ENCODE measurements at regions not wholly inside any gene's neighbourhood (a gene's known extent, or its start where the extent isn't known, plus 50 kb on each side); places are given as distances from the start of the nearest gene placed in this dataset.

- Histone ChIP-seq H3K9ac (ENCODE audit: low read length in 5 of 5) (no peak overlapping the region), H3K4me3 (ENCODE audit: low read depth in 1 of 5, low read length in 5 of 5) (no peak overlapping the region), H3K27ac (ENCODE audit: low read depth, low read length) (no peak overlapping the region), H3K4me1 (ENCODE audit: control insufficient read depth in 5 of 5, insufficient read depth in 5 of 5, low read length in 5 of 5) (no peaks in the 10 kb centered on the region), H3K27me3 (ENCODE audit: control insufficient read depth in 5 of 5, insufficient read depth in 4 of 5, low read length in 5 of 5) (no peaks in the 10 kb centered on the region), H3K36me3 (ENCODE audit: control insufficient read depth in 5 of 5, insufficient read depth in 5 of 5, low read length in 5 of 5) (no peaks in the 10 kb centered on the region), H3K9me3 (ENCODE audit: control insufficient read depth in 5 of 5, low read length in 5 of 5) (no peaks in the 10 kb centered on the region)
These were observed 249.8 kb downstream of the VRK1 start for GRCh38 chr14:97046967-97047366.

GRCh38 chr14:97052001-97052400 lies 254.8 kb downstream of the VRK1 start:
- no peaks in the 10 kb centered on the region for H3K4me1 ChIP-seq (ENCODE audit: control insufficient read depth in 5 of 5, insufficient read depth in 5 of 5, low read length in 5 of 5)
- no peaks in the 10 kb centered on the region for H3K36me3 ChIP-seq (ENCODE audit: control insufficient read depth in 5 of 5, insufficient read depth in 5 of 5, low read length in 5 of 5)
- H3K27ac ChIP-seq (ENCODE audit: low read depth, low read length): no peak overlapping the region
- H3K27me3 ChIP-seq (ENCODE audit: control insufficient read depth in 5 of 5, insufficient read depth in 4 of 5, low read length in 5 of 5): peaks cover 0 to 4% (median 0%) of the 10 kb centered on the region in 5 donors
- no peak overlapping the region for H3K4me3 ChIP-seq (ENCODE audit: low read depth in 1 of 5, low read length in 5 of 5)
- H3K9me3 ChIP-seq (ENCODE audit: control insufficient read depth in 5 of 5, low read length in 5 of 5): no peaks in the 10 kb centered on the region
- no peak overlapping the region for H3K9ac ChIP-seq (ENCODE audit: low read length in 5 of 5)

GRCh38 chr14:97053941-97054340 lies 256.8 kb downstream of the VRK1 start:
- Histone ChIP-seq H3K27me3 (ENCODE audit: control insufficient read depth in 5 of 5, insufficient read depth in 4 of 5, low read length in 5 of 5) (peaks cover 0 to 4% (median 0%) of the 10 kb centered on the region in 5 donors), H3K4me1 (ENCODE audit: control insufficient read depth in 5 of 5, insufficient read depth in 5 of 5, low read length in 5 of 5) (no peaks in the 10 kb centered on the region), H3K4me3 (ENCODE audit: low read depth in 1 of 5, low read length in 5 of 5) (no peak overlapping the region), H3K9ac (ENCODE audit: low read length in 5 of 5) (no peak overlapping the region), H3K27ac (ENCODE audit: low read depth, low read length) (no peak overlapping the region), H3K9me3 (ENCODE audit: control insufficient read depth in 5 of 5, low read length in 5 of 5) (no peaks in the 10 kb centered on the region), H3K36me3 (ENCODE audit: control insufficient read depth in 5 of 5, insufficient read depth in 5 of 5, low read length in 5 of 5) (no peaks in the 10 kb centered on the region)

GRCh38 chr14:97055355-97055754 lies 258.2 kb downstream of the VRK1 start:
- peaks cover 0 to 4% (median 0%) of the 10 kb centered on the region in 5 donors for H3K27me3 ChIP-seq (ENCODE audit: control insufficient read depth in 5 of 5, insufficient read depth in 4 of 5, low read length in 5 of 5)
- no peak overlapping the region for H3K9ac ChIP-seq (ENCODE audit: low read length in 5 of 5)
- no peaks in the 10 kb centered on the region for H3K4me1 ChIP-seq (ENCODE audit: control insufficient read depth in 5 of 5, insufficient read depth in 5 of 5, low read length in 5 of 5)
- no peak overlapping the region for H3K4me3 ChIP-seq (ENCODE audit: low read depth in 1 of 5, low read length in 5 of 5)
- H3K9me3 ChIP-seq (ENCODE audit: control insufficient read depth in 5 of 5, low read length in 5 of 5): no peaks in the 10 kb centered on the region
- H3K36me3 ChIP-seq (ENCODE audit: control insufficient read depth in 5 of 5, insufficient read depth in 5 of 5, low read length in 5 of 5): no peaks in the 10 kb centered on the region
- no peak overlapping the region for H3K27ac ChIP-seq (ENCODE audit: low read depth, low read length)

GRCh38 chr14:97056086-97056485 lies 258.9 kb downstream of the VRK1 start:
- no peaks in the 10 kb centered on the region for H3K9me3 ChIP-seq (ENCODE audit: control insufficient read depth in 5 of 5, low read length in 5 of 5)

GRCh38 chr14:97057238-97058073 lies 260.3 kb downstream of the VRK1 start:
- no peak overlapping the region for H3K9ac ChIP-seq (ENCODE audit: low read length in 5 of 5)
- no peaks in the 10 kb centered on the region for H3K9me3 ChIP-seq (ENCODE audit: control insufficient read depth in 5 of 5, low read length in 5 of 5)
- no peaks in the 10 kb centered on the region for H3K4me1 ChIP-seq (ENCODE audit: control insufficient read depth in 5 of 5, insufficient read depth in 5 of 5, low read length in 5 of 5)
- H3K4me3 ChIP-seq (ENCODE audit: low read depth in 1 of 5, low read length in 5 of 5): no peak overlapping the region
- no peaks in the 10 kb centered on the region for H3K36me3 ChIP-seq (ENCODE audit: control insufficient read depth in 5 of 5, insufficient read depth in 5 of 5, low read length in 5 of 5)
- H3K27me3 ChIP-seq (ENCODE audit: control insufficient read depth in 5 of 5, insufficient read depth in 4 of 5, low read length in 5 of 5): peaks cover 0 to 4% (median 0%) of the 10 kb centered on the region in 5 donors
- no peak overlapping the region for H3K27ac ChIP-seq (ENCODE audit: low read depth, low read length)

More at GRCh38 chr14:97056086-97056485, 258.9 kb downstream of the VRK1 start:
- H3K9ac ChIP-seq (ENCODE audit: low read length in 5 of 5): no peak overlapping the region
- peaks cover 0 to 4% (median 0%) of the 10 kb centered on the region in 5 donors for H3K27me3 ChIP-seq (ENCODE audit: control insufficient read depth in 5 of 5, insufficient read depth in 4 of 5, low read length in 5 of 5)
- no peaks in the 10 kb centered on the region for H3K36me3 ChIP-seq (ENCODE audit: control insufficient read depth in 5 of 5, insufficient read depth in 5 of 5, low read length in 5 of 5)
- H3K4me1 ChIP-seq (ENCODE audit: control insufficient read depth in 5 of 5, insufficient read depth in 5 of 5, low read length in 5 of 5): no peaks in the 10 kb centered on the region
- H3K4me3 ChIP-seq (ENCODE audit: low read depth in 1 of 5, low read length in 5 of 5): no peak overlapping the region
- no peak overlapping the region for H3K27ac ChIP-seq (ENCODE audit: low read depth, low read length)

- Histone ChIP-seq H3K9me3 (ENCODE audit: control insufficient read depth in 5 of 5, low read length in 5 of 5) (no peaks in the 10 kb centered on the region), H3K27me3 (ENCODE audit: control insufficient read depth in 5 of 5, insufficient read depth in 4 of 5, low read length in 5 of 5) (peaks cover 0 to 6% (median under 1%) of the 10 kb centered on the region in 5 donors), H3K9ac (ENCODE audit: low read length in 5 of 5) (no peak overlapping the region), H3K4me3 (ENCODE audit: low read depth in 1 of 5, low read length in 5 of 5) (no peak overlapping the region), H3K27ac (ENCODE audit: low read depth, low read length) (no peak overlapping the region), H3K36me3 (ENCODE audit: control insufficient read depth in 5 of 5, insufficient read depth in 5 of 5, low read length in 5 of 5) (no peaks in the 10 kb centered on the region), H3K4me1 (ENCODE audit: control insufficient read depth in 5 of 5, insufficient read depth in 5 of 5, low read length in 5 of 5) (no peaks in the 10 kb centered on the region)
These were observed 260.9 kb downstream of the VRK1 start for GRCh38 chr14:97058074-97058467.

GRCh38 chr14:97058589-97058988 lies 261.4 kb downstream of the VRK1 start:
- Histone ChIP-seq H3K27me3 (ENCODE audit: control insufficient read depth in 5 of 5, insufficient read depth in 4 of 5, low read length in 5 of 5) (peaks cover 0 to 7% (median 4%) of the 10 kb centered on the region in 5 donors), H3K4me3 (ENCODE audit: low read depth in 1 of 5, low read length in 5 of 5) (no peak overlapping the region), H3K9ac (ENCODE audit: low read length in 5 of 5) (no peak overlapping the region), H3K36me3 (ENCODE audit: control insufficient read depth in 5 of 5, insufficient read depth in 5 of 5, low read length in 5 of 5) (no peaks in the 10 kb centered on the region), H3K4me1 (ENCODE audit: control insufficient read depth in 5 of 5, insufficient read depth in 5 of 5, low read length in 5 of 5) (no peaks in the 10 kb centered on the region), H3K27ac (ENCODE audit: low read depth, low read length) (no peak overlapping the region), H3K9me3 (ENCODE audit: control insufficient read depth in 5 of 5, low read length in 5 of 5) (no peaks in the 10 kb centered on the region)

- no peaks in the 10 kb centered on the region for H3K4me1 ChIP-seq (ENCODE audit: control insufficient read depth in 5 of 5, insufficient read depth in 5 of 5, low read length in 5 of 5)
- no peak overlapping the region for H3K27ac ChIP-seq (ENCODE audit: low read depth, low read length)
- no peak overlapping the region for H3K9ac ChIP-seq (ENCODE audit: low read length in 5 of 5)
- H3K27me3 ChIP-seq (ENCODE audit: control insufficient read depth in 5 of 5, insufficient read depth in 4 of 5, low read length in 5 of 5): peaks cover 0 to 7% (median 3%) of the 10 kb centered on the region in 5 donors
- no peak overlapping the region for H3K4me3 ChIP-seq (ENCODE audit: low read depth in 1 of 5, low read length in 5 of 5)
- H3K36me3 ChIP-seq (ENCODE audit: control insufficient read depth in 5 of 5, insufficient read depth in 5 of 5, low read length in 5 of 5): no peaks in the 10 kb centered on the region
- no peaks in the 10 kb centered on the region for H3K9me3 ChIP-seq (ENCODE audit: control insufficient read depth in 5 of 5, low read length in 5 of 5)
These were observed 264.0 kb downstream of the VRK1 start for GRCh38 chr14:97061198-97061597.

- no peaks in the 10 kb centered on the region for H3K9me3 ChIP-seq (ENCODE audit: control insufficient read depth in 5 of 5, low read length in 5 of 5)
- no peak overlapping the region for H3K4me3 ChIP-seq (ENCODE audit: low read depth in 1 of 5, low read length in 5 of 5)
- peaks cover 0 to 7% (median 3%) of the 10 kb centered on the region in 5 donors for H3K27me3 ChIP-seq (ENCODE audit: control insufficient read depth in 5 of 5, insufficient read depth in 4 of 5, low read length in 5 of 5)
- H3K4me1 ChIP-seq (ENCODE audit: control insufficient read depth in 5 of 5, insufficient read depth in 5 of 5, low read length in 5 of 5): no peaks in the 10 kb centered on the region
- H3K27ac ChIP-seq (ENCODE audit: low read depth, low read length): no peak overlapping the region
- H3K9ac ChIP-seq (ENCODE audit: low read length in 5 of 5): no peak overlapping the region
- H3K36me3 ChIP-seq (ENCODE audit: control insufficient read depth in 5 of 5, insufficient read depth in 5 of 5, low read length in 5 of 5): no peaks in the 10 kb centered on the region
These were observed 264.5 kb downstream of the VRK1 start for GRCh38 chr14:97061714-97062113.

Measured in subcutaneous abdominal adipose tissue (tissue), 5 donors.